Stimulated activated CD4-positive, alpha-beta T cell treated with anti-CD3 and anti-CD28 coated beads, Interleukin-4, amount 100 ng/mL, for 1 hour (primary cell): ENCODE measurements at regions not wholly inside any gene's neighbourhood (a gene's known extent, or its start where the extent isn't known, plus 50 kb on each side); places are given as distances from the start of the nearest gene placed in this dataset.

Source experiments
- DNase-seq: peaks from one replicate; pipeline ENCODE4 v3.0.0-alpha.2; 2020

DNA sequence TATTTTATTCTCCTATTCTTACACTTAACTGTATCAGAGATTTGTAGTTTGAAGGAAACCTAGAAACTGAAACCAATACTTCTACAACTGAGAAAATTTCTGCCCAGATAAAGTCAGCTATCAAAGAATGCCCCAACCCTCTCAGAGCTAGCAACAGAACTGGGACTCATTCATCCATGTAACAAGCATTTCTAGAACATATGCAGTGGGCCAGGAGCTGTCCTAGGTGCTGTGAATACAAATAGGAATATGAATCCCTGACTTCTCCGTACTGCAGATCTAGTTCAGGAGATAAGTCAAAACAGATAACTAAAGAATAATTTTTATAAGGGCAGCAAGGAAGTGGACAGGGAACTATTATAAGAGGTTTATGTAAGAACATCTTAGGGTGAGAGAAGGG, 654.1 kb upstream of the NOX3 start:
- no peak for DNase-seq

DNA sequence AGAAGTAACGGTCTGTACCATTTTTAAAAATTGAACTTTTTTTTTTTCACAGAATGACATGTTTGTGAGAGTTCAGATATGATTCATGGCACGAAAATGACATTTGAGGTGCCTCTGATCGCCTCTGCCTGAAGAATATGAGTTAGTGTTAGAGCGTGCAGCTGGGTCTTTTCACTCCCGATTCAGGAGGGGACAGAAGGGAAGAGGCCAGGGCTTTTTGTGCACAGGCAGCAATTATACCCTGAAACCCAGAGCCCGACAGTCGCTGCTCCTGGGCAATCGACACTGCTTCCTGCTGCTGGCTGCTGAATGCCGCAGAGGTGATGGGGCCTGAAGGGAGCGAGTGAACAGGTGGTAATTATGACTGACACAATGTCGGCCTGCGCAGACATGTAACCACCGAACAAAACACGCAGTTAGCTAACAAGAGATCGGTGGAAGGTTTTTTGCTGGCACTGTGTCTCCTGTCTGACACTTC, 652.0 kb upstream of the NOX3 start:
- no peak for DNase-seq

DNA sequence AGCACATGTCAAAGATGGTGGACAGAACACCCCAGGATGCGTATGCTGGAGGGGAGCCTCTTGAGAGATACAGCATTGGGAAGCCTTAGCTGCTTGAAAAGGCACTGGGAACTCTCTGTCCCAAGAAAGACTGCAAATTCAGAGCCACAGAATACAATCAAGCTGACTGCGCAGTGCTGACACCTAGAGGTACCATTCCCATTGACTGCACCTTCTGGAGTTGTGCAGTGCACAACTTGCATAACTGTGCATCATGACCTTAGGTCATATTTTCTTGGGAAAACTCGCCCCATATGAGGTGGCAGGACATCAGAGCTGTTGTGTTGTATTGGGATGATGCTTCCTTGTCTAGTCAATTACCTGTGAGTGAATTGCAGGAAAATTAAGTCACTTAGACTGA, 646.5 kb upstream of the NOX3 start:
- no peak for DNase-seq

DNA sequence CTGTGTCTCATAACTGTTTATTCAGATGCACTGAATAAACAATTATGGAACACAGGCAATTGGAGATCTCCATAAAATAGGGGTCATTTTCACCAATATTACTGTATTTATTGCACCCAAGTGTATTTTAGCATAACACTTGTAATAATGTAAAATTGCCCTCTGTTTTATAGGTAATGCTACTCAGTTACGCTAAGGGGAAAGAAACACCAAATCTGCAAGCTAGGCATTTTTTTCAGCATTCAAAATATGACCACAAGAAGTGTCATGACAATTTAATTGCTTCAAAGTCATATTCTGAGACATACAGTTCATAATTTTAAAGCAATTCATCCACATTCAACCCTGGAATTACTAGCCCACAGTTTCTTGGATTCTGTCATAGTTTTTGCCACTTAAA, 643.2 kb upstream of the NOX3 start:
- no peak for DNase-seq

- no peak for DNase-seq
Observed at GRCh38 chr6:156087487-156087886, 631.8 kb upstream of the NOX3 start.

GRCh38 chr6:156082012-156082411, 626.4 kb upstream of the NOX3 start:
- no peak for DNase-seq

DNA sequence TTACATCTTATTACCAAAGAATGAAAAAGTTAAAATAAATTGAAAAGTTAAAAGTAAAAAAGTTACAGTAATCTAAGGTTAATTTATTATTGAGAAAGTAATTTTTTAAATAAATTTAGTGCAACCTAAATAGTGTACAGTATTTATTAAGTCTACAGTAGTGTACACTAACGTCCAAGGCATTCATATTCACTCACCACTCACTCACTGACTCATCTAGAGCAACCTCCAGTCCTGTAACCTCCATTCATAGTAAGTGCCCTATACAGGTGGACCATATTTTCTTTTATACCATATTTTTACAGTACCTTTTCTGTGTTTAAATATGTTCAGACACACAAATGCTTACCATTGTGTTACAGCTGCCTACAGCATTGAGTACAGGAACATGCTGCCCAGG, 624.7 kb upstream of the NOX3 start:
- no peak for DNase-seq

GRCh38 chr6:156068881-156069280, 613.2 kb upstream of the NOX3 start:
- DNase-seq, result no peak

GRCh38 chr6:156065849-156066248, 610.2 kb upstream of the NOX3 start:
- no peak for DNase-seq

- no peak for DNase-seq
Observed at GRCh38 chr6:156062091-156062563, 606.5 kb upstream of the NOX3 start.

DNA sequence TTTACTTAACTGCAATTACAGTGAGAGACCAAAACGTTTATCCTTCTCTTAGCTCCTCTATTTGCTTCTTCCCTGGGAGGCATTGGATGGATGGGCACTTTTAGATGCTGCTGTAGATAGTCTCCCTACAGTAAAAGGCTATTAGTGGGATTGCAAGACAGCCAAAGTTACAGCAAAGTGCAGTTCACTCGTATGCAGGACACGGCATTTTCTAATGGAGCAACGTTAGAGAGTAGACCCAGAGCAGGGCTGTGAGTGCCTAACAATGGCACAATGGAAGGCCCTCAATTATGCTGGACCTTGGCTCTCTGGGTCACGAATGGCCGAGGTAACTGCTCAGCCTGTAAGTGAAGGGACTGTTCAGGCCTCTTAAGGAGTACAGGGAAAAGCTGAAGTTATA, 605.8 kb upstream of the NOX3 start:
- no peak for DNase-seq

DNA sequence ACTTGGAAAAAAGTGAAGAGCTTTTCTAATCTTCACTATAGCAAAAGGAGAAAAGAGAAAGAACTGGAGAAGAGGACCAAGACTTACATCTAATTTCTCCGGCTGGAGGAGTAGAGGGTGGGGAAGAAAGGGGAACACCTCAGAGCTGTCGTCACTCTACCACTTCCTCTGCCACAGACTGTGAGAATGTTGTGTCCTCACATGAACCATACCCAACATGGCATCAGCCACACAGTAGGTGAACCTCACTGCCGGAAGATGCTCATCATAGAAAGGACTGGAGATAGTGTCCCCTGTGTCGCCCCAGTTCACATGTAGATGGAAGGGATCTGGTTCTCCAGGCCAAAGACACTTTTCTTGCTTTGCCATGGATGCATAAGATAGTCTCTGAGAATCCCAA, 604.4 kb upstream of the NOX3 start:
- no peak for DNase-seq

- no peak for DNase-seq
Observed at GRCh38 chr6:156058356-156058755, 602.7 kb upstream of the NOX3 start.

DNA sequence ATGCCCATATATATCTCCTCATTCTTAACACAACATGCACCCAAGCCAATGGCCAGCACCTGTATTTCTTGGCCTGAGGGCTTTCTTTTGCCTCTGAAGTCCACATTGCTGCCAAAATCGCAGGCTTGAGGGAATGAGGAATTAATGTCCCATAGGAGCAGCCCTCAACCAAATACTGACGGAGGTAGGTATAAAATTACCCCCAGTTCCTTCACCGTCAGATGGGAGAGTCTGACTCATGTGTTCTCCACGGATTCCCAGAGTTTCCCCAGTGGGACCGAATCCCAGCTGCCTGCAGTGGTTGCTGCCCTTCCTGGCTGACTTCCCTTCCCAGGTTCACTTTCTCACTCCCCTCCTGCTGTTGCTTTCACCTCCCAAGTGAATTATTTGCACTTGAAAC, 602.2 kb upstream of the NOX3 start:
- no peak for DNase-seq

DNA sequence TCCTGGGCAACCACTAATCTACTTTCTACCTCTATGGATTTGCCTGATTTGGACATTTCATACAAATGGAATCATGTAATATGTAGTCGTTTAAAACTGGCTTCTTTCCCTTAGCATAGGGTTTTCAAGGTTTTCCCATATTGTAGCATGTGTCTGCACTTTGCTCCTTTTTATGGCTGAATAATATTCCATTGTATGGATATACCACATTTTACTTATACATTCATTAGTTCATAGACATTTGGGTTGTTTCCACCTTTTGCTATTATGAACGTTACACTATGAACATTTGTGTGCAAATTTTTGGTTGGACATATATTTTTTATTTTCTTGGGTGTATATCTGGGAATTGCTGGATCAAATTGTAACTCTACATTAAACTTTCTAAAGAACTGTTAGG, 600.4 kb upstream of the NOX3 start:
- DNase-seq, result no peak

DNA sequence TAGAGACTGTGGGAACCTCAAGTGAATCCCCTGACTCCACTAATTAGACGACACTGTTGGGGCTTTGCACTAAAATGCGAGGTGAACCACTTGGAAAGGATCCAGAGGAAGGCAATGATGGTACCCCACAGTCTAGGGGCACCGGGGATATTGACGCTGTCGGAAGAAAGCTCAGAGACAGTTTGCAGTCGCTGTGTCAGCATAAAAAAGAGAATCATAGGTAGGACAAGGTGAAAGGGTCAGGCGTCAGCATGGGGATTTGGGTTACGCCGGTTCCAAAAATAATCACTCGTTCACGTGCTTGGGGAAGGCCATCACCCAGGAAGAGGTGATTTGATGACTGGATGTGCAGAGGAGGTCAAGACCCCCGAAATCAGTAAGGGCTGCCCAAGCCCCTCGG, 598.0 kb upstream of the NOX3 start:
- DNase-seq, result no peak

DNA sequence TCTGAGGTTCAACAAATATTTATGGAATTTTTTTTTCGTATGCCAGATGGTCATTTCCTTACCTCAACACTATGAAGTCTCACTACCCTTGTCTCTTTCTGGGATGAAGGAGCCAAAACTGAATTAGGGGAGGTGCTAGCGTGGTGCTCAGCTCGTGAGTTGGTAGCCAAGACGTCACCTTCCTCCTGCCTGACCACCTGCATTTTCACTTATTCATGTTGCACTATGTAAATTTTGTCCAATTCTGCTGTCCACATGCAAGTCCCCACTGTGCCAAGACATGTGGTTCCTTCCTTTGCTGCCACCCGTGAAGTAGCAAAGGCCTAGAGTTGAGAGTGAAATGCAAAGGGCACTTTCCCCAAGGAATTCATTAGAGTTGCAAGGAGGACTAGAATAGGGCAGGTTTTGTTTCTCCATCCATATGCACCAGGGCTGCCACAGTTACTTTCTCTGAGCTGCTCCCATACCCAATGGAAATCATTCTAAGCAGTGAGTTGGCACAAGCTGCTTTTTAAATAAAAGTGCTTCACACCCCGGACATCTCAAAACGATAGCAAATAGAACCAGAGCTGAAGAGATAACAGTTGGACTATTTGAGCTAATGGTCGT, 591.3 kb upstream of the NOX3 start:
- no peak for DNase-seq

- no peak for DNase-seq
Observed at GRCh38 chr6:156046268-156046665, 590.6 kb upstream of the NOX3 start.

- no peak for DNase-seq
Observed at GRCh38 chr6:156045401-156046267, 590.0 kb upstream of the NOX3 start.

DNA sequence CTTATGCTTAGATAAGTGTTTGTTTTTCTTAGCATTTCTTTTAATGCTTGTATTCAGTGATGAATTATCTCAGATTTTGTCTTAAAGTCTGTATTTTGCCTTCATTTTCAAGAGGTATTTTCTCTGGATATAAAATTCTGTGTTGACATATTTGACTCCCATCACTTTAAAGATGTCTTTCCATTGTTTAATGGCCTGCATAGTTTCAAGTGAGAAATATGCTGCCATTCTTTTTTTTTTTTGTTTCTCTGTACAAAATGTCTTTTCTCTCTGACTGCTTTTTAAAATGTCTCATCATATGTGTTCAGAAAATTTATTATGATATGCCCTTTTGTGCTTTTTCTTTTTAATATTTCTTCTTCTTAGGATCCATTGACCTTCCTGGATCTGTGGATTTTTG, 578.0 kb upstream of the NOX3 start:
- DNase-seq, result no peak

GRCh38 chr6:156031516-156031915, 575.9 kb upstream of the NOX3 start:
- no peak for DNase-seq

GRCh38 chr6:156030053-156030452, 574.4 kb upstream of the NOX3 start:
- no peak for DNase-seq

- DNase-seq, result no peak
Observed at GRCh38 chr6:156029286-156029985, 573.8 kb upstream of the NOX3 start.
